ENCODE measurements at regions not wholly inside any gene's neighbourhood (a gene's known extent, or its start where the extent isn't known, plus 50 kb on each side); places are given as distances from the start of the nearest gene placed in this dataset.

GRCh38 chr6:19643713-19644112, 193.5 kb upstream of the ID4 start:
- DNase-seq = no peak

- DNase-seq = no peak
Observed at GRCh38 chr6:19655744-19656143, 181.4 kb upstream of the ID4 start.

- DNase-seq = no peak
Observed at GRCh38 chr6:19660123-19660910, 176.9 kb upstream of the ID4 start.

- no peak for DNase-seq
Observed at GRCh38 chr6:19662911-19663310, 174.3 kb upstream of the ID4 start.

DNA sequence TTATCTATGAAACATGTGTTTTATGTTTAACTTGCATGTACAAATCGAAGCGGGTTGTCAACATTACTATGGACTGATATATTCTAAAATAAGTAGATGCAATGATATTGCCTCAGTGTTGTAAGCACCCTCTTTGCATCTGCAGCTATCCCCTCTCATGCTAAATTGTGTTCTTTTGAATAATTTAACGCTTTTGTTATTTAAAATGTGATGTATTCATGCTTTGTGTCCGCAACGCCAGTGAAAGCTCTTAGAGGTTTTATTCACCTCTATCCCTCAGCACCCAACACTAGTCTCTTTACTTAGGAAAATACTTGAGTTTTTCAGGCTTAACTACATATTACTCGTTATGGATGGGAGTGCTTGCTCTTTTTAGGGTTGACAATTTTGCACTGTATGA, 173.7 kb upstream of the ID4 start:
- no peak for DNase-seq

- DNase-seq = no peak
Observed at GRCh38 chr6:19664050-19664449, 173.1 kb upstream of the ID4 start.

DNA sequence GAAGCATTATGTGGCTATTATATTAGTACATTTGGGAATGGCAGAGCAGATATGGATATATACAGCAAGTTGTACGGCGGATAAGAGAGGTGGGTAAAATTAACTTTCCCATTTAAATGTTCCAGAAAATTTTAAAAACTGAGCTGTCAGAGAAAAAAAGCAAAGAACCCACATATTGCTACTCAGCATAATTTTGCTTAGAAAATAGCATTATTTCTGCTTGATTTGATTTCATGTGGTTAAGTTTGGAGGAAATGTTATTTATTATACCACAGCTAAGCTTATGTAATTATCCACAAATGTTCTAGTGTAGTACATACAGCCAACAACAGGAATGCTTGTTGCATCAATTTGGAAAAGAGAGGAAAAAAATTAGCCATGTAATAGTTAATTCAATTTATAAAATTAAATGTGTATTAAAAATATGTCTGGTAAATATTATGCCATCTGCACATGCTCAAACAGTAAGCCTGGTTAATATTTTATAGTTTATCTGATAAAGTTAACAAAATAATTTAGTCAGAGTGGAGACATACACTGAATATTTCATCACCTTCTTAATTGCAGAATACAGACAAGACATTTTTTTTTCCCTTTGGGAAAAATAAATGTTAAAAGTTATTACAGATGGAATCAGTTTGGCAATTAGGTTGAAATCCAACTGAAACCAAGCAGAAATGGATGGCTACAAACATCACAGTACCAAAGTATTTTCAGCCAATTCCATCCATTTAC, 172.1 kb upstream of the ID4 start:
- no peak for DNase-seq

DNA sequence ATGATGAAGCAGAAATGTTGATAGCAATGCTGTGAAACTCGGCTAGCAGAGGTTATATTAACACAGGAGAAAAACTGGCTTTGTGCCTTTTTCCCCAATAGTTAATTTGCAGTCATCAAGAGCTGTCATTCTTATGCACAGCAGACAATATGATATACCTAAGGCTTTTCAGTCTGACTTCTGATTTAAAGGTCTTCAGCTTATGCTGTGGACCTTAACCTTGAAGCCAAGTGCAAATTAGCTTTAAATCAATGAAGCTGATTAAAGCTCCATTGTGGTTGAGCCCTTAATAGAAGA, 171.6 kb upstream of the ID4 start:
- DNase-seq = no peak

DNA sequence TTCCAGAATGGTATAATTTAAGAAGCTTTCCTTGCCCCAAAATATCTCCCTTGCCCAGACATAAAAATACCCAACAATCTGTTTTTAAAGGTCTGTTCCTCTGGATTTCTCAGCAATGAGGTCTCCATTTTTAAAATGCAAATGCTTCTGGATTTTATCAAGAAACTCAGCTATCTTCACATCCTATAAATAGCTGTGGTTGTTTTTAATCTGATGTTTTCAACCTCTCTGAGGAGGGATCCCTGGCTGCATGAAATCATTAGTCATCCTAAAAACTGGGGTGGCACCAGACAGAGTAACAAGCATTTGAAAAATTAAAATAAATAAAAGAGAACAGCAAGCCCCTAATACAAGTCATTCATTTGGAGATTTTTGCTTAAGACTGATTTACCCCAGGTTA, 168.5 kb upstream of the ID4 start:
- no peak for DNase-seq

GRCh38 chr6:19669206-19669605, 168.0 kb upstream of the ID4 start:
- no peak for DNase-seq

DNA sequence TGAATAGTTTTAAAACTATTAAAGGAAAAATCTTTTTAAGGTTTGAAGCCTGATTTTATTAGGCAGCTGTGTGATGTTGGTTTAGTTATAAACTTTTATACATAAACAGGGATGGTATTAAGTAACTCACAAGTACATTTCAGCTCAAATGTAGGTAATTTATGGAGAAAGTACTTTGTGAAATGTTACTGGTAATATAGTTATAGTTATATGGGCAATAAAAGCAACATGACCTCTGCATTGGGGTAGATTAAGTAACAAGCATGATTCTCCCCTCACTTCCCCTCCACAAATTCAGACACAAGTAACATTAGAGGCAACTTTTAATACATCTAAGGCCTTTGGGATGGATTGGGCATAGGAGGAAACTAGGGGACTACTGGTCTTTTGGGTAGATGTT, 154.3 kb upstream of the ID4 start:
- DNase-seq = no peak

DNA sequence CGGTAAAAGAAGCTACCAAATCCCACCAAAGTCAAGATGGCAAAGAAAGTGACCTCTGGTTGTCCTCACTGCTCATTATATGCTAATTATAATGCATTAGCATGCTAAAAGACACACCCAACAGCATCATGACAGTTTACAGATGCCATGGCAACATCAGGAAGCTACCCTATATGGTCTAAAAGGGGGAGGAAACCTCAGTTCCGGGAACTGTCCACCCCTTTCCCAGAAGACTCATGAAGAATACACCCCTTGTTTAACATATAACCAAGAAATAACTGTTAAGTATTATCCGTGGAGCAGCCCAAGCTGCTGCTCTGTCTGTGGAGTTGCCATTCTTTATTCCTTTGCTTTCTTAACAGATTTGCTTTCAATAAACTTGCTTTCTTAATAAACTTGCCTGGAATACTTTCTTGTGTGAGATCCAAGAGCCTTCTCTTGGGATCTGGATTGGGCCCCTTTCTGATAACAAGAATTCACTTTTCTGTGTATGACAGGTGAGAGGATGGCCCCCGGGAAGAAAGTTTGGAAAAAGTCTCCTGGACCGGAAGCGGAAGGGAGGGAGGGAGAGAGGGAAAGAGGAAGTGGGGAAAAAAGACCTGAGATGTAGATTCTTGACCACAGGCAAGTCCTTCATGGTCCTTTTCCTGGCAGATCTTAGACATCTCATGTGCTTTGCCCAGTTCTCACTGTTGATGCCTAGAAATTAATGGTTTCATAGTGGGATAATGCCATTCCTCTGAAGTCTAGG, 146.7 kb upstream of the ID4 start:
- no peak for DNase-seq

DNA sequence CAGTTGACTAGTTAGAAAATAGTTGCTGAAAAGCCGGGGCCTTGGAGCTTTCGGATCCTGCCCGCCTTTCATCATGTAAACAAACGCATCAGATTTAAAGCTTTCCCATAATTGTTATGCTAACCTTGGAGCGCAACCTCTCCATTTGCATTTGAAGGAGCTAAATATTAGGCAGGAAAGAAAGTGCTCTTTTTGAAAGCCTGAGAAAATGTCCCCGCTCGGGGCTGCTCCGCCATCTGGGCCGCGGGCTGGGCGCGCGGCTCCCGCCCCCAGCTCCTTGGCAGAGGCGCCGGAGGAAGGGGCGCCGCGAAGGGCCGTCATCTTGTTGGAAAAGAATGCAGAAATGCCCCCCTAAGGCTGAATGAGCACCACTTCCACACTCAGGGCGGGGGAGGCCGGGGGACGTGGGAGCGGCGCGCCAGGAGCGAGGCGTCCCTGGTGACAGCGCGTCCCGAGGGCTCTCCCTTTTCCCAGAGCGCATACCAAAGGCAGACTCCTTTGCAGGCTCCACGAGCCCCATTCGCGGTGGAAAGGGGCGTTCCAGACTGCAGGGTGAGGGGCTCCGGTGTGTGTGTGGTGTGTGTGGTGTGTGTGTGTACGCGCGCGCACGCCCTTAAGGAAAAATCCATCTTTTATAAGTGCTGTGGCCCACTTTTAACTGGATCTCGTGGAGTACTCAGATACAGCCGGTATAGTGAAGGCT, 145.6 kb upstream of the ID4 start:
- DNase-seq = no peak

GRCh38 chr6:19692506-19693298, 144.5 kb upstream of the ID4 start:
- no peak for DNase-seq

GRCh38 chr6:19694697-19695096, 142.5 kb upstream of the ID4 start:
- no peak for DNase-seq

GRCh38 chr6:19697744-19698290, 139.4 kb upstream of the ID4 start:
- no peak for DNase-seq

DNA sequence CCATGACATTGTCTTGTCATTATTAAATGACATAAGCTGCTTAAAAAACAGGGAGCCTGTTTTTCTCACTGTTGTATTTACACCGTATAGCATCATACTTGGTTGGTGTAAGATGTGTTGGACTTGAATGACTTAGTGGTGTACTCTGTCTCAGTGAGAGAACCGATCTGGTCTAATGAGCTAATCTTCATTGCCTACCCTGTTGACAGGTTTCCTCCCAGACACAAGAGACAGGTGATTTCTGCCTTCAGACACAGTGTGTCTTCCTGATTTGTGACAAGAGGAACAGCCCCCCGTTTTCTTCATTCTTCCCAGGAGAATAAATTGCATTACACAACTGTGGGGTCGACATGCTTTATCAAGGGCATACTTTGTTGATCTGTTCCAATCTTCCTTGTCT, 137.2 kb upstream of the ID4 start:
- DNase-seq = no peak

- DNase-seq = no peak
Observed at GRCh38 chr6:19705606-19706005, 131.6 kb upstream of the ID4 start.

GRCh38 chr6:19712012-19712688, 125.0 kb upstream of the ID4 start:
- no peak for DNase-seq

GRCh38 chr6:19712998-19713397, 124.2 kb upstream of the ID4 start:
- DNase-seq = no peak

DNA sequence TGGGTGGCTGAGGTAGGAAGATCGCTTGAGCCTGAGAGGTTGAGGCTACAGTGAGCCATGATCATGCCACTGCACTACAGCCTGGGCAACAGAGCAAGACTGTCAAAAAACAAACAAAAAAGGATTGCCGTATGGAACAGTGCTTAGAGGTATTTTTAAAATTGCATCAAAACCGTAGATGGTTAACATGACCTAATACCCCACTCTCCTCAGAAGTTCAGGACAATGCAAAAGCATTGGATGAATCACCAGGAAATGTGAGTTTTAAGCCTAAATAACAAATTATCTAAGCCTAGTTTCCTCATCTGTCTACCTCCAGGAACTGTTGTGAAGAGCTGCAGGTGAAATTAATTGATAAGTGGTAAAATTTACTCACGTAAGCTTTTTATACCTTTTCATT, 123.8 kb upstream of the ID4 start:
- no peak for DNase-seq

DNA sequence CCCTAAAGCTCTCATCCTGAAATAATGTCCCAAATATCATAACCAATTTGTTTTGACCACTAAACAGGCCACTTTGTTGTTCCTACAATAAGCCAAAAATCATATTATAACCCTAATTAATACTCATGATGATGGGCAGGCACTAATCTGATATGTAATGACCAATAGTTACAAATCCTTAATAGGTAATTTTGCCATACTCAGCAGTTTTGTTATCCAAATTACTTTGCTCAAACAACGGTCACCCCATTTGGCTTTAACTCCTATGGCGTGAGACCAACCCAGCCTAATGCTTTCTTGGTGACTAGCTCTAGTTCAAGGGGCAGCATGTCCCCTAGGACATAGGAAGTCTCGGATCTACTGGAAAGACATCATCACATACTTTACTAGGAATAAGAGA, 123.2 kb upstream of the ID4 start:
- DNase-seq = no peak

All from SHP77 treated with DMSO at 0.1 percent for 48 hours (cell line).